ENCODE measurements at regions not wholly inside any gene's neighbourhood (a gene's known extent, or its start where the extent isn't known, plus 50 kb on each side); places are given as distances from the start of the nearest gene placed in this dataset.
A peak's percentile ranks its signal among the peaks of the same experiment; 100 is the strongest.

DNA sequence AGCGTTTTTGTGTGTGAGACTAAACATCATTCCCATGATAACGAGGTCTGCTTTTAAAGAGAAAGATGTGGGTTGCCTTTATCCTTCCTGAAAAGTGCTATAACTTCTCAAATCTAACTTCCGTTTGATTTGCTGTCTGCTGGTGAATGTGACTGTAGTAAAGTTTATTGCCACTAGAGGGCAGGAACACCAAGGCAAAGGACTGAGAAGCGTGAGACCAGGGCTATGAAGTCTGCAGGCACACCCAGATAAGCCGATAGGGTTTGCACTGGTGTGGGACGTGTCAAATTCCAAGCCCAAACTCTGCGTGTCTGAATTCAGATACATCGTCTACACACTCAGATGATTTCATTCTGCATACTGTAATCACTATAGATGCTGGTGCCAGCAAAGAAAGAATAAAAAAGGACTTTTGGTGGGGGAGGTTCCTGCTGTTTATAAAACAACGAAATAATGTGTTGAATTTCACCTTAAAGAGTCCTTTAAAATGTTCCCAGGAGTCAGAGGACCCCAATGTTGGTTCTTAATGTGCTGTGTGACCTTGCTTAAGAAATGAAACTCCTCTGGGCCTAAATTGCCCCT is 87.2 kb downstream of the PTTG1 start:
- H3K9me3 ChIP-seq = no peaks in the 10 kb centered on the region
- H3K4me1 ChIP-seq = peaks cover 3% of the 10 kb centered on the region
- intact Hi-C loops (cut with DNase I; ENCODE audit: low total_unique reads) = no loop called here
- no peak overlapping the region for H3K27ac ChIP-seq
- TF ChIP-seq, protein P1, sequence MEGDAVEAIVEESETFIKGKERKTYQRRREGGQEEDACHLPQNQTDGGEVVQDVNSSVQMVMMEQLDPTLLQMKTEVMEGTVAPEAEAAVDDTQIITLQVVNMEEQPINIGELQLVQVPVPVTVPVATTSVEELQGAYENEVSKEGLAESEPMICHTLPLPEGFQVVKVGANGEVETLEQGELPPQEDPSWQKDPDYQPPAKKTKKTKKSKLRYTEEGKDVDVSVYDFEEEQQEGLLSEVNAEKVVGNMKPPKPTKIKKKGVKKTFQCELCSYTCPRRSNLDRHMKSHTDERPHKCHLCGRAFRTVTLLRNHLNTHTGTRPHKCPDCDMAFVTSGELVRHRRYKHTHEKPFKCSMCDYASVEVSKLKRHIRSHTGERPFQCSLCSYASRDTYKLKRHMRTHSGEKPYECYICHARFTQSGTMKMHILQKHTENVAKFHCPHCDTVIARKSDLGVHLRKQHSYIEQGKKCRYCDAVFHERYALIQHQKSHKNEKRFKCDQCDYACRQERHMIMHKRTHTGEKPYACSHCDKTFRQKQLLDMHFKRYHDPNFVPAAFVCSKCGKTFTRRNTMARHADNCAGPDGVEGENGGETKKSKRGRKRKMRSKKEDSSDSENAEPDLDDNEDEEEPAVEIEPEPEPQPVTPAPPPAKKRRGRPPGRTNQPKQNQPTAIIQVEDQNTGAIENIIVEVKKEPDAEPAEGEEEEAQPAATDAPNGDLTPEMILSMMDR (IDR thresholded peaks at IDR 0.05) = peak; percentile 83 to 89 (median 88)
- TF ChIP-seq POLR2A (IDR thresholded peaks at IDR 0.05) = no peak
- no peak overlapping the region for H3K4me3 ChIP-seq
- H3K27me3 ChIP-seq = no peaks in the 10 kb centered on the region
- DNase-seq = peak; percentile 81
- H3K36me3 ChIP-seq (ENCODE audit: low read depth, missing control alignments) = no peaks in the 10 kb centered on the region
- WGBS, 2 donors = 17% methylated on average over 9 of the region's 9 CpGs

DNA sequence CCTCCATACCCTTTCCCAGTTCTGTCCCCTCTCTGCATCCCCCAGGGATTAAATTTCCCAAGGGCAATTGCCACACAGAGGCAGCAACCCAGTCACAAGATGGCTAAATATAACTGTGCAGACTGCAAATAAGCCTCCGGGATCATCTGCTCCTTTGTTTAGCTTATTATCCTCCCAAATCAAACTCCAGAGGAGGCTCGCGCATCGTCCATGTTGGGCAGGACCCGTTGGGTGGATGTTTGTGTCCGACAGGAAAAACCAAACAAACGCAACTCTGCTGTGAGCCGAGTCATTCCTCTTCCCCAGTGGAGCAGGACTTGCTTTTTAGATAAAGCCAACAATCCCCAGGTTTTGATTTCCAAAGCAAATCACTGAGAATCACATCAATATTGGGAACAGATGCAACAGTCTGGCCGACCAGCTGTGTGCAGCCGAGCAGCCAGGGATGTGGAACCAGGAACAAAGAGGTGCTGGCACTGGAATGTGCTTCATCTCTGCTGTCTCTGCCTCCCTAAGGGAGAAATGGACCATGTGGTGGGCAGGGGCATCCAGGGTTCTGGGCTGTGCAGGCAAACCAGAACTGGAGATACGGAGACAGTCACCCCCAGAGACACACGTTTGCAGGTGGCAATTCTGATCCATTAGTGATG is 89.8 kb downstream of the PTTG1 start:
- intact Hi-C loops (cut with DNase I; ENCODE audit: low total_unique reads) = no loop called here
- H3K36me3 ChIP-seq (ENCODE audit: low read depth, missing control alignments) = no peaks in the 10 kb centered on the region
- WGBS, 2 donors = 66 to 83% methylated on average over 12 of the region's 12 CpGs

More for the DNA sequence above, 89.8 kb downstream of the PTTG1 start:
- H3K9me3 ChIP-seq = no peaks in the 10 kb centered on the region
- DNase-seq = no peak
- TF ChIP-seq, protein P1 (IDR thresholded peaks at IDR 0.05) = no peak
- no peak for TF ChIP-seq POLR2A (IDR thresholded peaks at IDR 0.05)
- no peak overlapping the region for H3K27ac ChIP-seq
- H3K27me3 ChIP-seq = no peaks in the 10 kb centered on the region
- H3K4me3 ChIP-seq = no peak overlapping the region
- no peaks in the 10 kb centered on the region for H3K4me1 ChIP-seq

MicroRNAs in the stretch of these regions (microRNA counts, 767-probe panel; counts per million panel counts)
- 0 to 152 counts per million in 2 donors for microRNA hsa-miR-146a-5p
